ENCODE measurements at regions not wholly inside any gene's neighbourhood (a gene's known extent, or its start where the extent isn't known, plus 50 kb on each side); places are given as distances from the start of the nearest gene placed in this dataset.

DNA sequence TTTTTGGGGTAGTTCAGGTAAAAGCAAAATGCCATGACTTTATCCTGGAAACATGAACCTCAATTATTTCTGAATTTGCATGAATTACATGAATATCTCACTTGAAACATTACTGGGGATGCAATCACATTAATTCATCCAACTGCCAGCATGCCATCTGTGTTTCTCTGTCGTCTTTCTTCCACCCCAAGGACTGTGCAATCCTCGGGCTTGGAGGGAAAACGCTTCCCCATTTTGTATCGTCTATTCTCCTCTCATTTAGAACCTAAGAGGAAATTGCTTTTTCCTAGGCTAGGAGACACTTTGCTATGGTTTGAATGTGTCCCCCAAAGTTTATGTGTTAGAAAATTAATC, 109.4 kb downstream of the SQOR start:
- TF ChIP-seq RAD21 (IDR thresholded peaks at IDR 0.05; ENCODE audit: low read depth) (no peak), CREB1 (IDR thresholded peaks at IDR 0.05; ENCODE audit: low read depth) (no peak), NFIC (IDR thresholded peaks at IDR 0.05) (no peak), CEBPB (IDR thresholded peaks at IDR 0.05) (no peak), YY1 (IDR thresholded peaks at IDR 0.05; ENCODE audit: low read depth) (no peak), TAF1 (IDR thresholded peaks at IDR 0.05; ENCODE audit: low read depth) (no peak), EGR1 (IDR thresholded peaks at IDR 0.05) (no peak)
- TF ChIP-seq, protein P1, sequence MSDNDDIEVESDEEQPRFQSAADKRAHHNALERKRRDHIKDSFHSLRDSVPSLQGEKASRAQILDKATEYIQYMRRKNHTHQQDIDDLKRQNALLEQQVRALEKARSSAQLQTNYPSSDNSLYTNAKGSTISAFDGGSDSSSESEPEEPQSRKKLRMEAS (IDR thresholded peaks at IDR 0.05), result no peak
- TF ChIP-seq, protein P2, sequence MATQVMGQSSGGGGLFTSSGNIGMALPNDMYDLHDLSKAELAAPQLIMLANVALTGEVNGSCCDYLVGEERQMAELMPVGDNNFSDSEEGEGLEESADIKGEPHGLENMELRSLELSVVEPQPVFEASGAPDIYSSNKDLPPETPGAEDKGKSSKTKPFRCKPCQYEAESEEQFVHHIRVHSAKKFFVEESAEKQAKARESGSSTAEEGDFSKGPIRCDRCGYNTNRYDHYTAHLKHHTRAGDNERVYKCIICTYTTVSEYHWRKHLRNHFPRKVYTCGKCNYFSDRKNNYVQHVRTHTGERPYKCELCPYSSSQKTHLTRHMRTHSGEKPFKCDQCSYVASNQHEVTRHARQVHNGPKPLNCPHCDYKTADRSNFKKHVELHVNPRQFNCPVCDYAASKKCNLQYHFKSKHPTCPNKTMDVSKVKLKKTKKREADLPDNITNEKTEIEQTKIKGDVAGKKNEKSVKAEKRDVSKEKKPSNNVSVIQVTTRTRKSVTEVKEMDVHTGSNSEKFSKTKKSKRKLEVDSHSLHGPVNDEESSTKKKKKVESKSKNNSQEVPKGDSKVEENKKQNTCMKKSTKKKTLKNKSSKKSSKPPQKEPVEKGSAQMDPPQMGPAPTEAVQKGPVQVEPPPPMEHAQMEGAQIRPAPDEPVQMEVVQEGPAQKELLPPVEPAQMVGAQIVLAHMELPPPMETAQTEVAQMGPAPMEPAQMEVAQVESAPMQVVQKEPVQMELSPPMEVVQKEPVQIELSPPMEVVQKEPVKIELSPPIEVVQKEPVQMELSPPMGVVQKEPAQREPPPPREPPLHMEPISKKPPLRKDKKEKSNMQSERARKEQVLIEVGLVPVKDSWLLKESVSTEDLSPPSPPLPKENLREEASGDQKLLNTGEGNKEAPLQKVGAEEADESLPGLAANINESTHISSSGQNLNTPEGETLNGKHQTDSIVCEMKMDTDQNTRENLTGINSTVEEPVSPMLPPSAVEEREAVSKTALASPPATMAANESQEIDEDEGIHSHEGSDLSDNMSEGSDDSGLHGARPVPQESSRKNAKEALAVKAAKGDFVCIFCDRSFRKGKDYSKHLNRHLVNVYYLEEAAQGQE (IDR thresholded peaks at IDR 0.05; ENCODE audit: low read depth), result no peak
